ENCODE measurements at regions not wholly inside any gene's neighbourhood (a gene's known extent, or its start where the extent isn't known, plus 50 kb on each side); places are given as distances from the start of the nearest gene placed in this dataset.

DNA sequence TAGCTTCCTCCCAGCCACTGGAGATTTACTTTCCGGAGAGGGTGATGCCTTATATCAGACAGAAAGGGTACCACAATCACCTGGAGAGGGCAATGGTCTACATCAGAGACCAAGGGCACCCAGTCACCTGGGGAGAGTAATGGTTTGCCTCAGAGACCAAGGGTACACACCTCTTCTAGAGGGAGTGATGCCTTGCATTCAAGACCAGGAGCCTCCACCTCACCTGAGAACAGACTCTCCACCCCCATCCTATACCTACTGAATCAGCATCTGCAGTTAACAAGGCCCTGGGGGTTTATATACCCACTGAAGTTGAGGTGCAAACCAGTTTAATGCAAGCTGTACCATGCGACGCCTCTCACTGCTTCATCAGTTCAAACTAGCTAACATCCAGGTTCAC is 270.2 kb upstream of the IGFBP3 start:
- no peak for DNase-seq

DNA sequence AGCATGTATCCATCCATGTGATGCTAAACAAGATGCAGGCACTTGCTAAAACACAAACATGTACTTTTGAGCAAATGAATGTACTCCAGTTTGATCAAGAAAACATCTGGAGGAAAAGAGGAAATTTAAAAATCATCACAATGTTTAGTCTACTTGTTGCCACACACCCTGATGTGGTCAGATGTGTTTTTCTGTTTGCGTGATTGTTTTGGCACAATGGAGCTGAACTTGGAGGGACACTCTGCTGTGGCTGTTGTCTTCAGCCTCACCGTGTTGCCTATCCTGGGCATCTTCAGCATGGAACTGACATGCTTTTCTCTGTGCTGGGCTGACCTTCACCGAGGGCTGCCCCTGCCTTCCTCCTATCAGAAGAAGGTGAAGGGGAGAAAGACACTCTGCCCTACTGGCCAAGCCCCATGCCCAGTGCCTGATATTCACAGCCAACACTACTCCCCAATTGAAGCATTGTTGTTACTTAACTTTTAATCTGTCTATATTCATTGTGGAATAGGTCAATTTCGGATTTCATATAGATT is 268.3 kb upstream of the IGFBP3 start:
- DNase-seq, result no peak

DNA sequence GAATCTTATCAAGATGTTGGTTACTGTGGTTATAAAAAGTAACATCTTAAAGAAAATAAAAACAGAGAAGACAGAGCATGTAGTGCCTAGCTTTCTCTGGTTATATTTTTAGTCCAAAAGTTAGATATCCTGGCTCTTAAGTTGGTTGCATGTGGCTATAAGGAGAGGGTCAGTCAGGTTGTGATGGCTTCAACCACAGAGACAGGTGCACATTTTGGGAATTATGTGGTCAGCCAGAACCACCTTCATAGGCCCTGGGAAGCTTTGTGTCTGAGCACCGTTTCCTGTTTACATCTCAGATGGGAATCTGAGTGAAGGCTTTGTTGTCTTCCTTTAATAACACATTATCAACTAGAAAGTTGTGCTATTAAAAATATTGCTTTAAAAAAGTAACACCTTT is 265.1 kb upstream of the IGFBP3 start:
- DNase-seq, result no peak

DNA sequence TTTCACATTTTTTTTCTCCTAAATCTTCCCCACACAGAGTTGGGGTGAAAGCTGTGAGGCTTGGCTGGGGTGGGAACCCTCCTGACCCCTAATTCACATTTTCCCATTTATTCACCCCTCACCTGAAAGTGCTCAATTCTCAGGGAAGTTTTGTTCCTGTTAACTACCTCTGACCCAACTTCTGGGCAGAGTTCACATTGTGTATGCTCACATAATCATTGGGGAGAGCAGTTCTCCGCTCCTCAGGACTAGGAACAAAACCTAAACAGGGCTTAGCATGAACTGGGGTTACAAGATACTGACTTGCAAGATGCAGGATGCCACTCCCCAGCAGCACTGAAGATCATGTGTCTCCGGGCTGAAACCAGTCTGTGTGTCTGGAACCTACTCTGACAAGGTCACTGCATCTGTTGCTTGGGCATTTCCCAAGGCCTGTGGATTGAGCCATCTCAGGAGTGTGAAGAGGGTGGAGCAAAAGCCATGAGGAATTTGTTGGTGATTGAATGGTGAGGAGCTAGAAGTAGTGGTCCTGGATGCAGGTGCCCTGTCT is 258.1 kb upstream of the IGFBP3 start:
- DNase-seq, result no peak

DNA sequence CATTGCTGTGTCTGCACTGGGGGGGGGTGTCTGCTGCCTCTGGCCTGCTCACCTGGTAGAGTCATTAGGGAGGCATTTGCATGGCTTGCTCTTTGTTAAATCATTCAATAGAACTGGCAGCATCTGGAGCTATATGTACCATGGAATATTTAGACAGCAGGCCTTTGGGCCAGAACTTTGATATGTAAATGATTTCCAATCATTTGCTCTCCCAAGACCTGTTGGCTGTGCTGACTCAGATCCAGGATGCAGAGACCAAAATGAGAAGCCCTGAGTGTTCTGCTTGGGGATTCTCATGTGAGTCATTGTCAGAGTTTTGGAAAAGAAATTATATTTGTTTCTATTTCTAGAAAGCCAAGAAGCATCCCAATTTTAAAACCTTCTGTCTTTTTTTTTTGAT is 257.6 kb upstream of the IGFBP3 start:
- no peak for DNase-seq

DNA sequence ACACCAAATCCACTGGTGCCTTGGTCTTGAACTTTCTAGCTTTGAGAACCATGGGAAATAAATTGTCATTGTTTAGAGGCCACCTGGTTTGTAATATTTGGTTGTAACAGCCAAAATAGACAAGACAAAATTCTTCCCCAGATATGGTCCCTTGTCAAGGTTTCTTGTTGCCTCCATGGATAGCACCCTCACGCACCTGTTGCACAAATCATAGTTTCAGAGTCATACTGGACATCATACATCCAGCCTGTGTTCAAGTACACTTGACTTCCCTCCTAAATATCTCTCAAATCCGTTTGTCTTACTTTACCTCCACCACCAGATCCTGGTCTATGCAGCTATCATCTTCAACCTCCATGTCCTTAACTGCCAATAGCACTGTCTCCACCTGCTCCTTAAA is 256.7 kb upstream of the IGFBP3 start:
- DNase-seq, result no peak

DNA sequence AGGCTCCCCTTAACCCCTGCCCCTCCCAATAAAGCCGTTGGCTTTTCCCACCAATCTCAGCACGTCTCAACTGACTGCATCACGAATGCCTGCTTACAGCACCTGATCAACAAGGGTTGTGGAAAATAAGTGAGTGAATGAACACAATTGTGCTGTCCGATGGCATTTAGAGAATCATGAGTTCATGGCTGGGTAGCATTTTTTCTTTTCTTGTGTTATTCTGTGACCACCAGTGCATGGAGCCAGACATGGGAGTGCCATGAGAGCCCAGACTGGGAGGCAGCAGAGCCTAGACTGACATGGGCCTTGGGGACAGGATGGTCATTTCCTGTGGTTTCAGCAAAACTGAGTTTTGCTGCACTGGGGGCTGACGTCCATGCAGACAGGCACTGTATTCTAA is 254.1 kb upstream of the IGFBP3 start:
- DNase-seq, result no peak

DNA sequence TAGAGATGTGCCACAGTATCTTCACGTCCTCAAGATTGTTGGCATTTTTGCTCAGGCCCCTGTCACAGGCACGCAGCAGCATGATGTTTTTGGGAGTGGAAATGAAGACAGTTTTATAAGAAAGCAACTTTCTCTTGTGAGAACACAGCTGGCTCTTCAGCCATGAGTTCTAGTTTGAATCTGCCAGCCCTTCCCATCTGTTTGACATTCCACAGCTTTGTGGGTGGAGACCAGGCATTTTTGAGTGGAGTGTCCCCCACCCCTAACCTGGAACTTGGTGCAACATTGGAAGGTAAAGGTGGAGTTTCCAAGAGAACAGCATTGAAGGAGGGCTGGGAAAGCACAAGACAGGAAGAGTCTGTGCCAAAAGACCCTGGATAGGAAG is 253.1 kb upstream of the IGFBP3 start:
- DNase-seq, result no peak

DNA sequence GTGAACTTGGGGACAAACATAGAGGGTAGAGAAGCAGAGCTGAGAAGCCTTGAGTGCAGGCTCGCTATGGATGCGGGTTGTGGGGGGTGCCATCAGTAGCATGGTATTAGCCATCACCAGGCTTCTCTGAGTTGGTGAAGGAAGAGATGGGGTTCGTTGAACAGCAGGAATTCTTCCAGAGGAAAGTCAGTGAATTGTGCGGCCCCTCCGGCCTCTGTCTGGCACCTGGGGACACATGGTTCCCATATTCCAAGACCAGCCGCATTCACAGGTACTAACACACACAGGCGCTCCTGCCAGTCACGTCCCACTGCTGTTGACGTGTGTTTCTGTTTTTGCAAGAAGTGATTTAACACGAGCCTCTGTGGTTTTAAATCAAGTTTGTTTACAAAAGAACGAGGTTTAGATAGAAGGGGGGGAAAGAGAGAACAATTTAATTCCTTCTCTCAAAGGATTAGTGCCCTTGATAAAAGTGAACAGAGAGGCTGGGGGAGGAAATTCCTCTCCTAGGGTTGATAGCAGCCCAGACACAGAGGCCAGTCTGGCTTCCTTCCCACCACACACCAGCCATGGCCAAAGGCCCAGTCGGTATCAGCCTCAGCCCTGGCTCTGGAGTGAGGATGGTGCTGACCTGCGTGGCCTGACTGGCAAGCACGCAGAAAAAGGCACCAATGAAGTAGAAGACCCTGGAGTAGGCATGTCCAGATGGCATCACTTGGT is 252.6 kb upstream of the IGFBP3 start:
- DNase-seq, result no peak

DNA sequence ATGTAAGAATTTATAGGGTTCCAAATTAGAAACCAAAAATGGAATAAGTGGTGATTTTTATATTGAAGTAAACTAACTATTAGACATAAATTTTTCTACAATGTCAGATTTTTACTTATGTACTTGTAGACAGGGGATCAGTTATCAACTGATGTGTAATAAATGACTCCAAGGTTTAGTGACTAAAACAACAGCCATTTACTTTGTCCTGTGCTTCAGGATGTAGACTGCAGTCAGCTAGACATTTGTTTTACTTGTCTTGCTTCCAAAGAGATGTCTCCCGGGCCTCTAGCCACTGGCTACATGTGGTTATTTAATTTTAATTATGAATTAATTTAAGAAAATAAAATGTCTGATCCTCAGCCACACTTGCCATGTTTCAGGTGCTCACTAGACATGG is 249.7 kb upstream of the IGFBP3 start:
- no peak for DNase-seq

DNA sequence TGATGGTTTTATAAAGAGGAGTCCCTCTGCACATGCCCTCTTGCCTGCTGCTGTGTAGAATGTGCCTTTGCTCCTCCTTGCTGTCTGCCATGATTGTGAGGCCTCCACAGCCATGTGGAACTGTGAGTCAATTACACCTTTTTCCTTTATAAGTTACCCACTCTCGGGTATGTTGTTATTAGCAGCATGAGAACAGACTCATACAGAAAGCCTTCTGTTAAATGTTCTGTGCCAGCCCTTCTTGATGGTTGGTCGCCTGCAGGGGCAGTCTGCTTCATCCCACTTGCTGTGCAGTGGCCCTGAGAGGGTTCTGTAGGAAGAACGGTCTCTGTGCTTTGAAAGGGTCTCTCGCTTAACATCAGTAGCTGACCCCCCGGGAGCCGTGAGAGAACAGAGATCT is 248.9 kb upstream of the IGFBP3 start:
- no peak for DNase-seq

DNA sequence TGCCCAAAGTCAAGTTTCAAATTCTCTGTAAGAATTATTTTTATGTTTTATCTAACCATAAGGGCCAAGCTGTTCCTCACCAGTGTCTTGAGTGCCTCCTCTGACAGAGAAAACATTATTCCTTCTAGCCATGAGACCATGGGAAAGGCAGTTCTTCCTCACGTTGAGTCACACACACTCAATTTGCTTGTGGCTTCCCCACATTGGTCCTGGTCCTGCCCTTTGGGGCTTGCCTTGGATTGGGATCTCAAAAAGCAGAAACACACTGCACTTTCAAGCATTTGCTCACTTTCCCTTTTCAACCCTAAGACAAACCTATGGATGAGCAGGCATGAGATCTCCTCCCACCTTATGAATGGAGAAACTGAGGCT is 248.3 kb upstream of the IGFBP3 start:
- DNase-seq, result no peak

DNA sequence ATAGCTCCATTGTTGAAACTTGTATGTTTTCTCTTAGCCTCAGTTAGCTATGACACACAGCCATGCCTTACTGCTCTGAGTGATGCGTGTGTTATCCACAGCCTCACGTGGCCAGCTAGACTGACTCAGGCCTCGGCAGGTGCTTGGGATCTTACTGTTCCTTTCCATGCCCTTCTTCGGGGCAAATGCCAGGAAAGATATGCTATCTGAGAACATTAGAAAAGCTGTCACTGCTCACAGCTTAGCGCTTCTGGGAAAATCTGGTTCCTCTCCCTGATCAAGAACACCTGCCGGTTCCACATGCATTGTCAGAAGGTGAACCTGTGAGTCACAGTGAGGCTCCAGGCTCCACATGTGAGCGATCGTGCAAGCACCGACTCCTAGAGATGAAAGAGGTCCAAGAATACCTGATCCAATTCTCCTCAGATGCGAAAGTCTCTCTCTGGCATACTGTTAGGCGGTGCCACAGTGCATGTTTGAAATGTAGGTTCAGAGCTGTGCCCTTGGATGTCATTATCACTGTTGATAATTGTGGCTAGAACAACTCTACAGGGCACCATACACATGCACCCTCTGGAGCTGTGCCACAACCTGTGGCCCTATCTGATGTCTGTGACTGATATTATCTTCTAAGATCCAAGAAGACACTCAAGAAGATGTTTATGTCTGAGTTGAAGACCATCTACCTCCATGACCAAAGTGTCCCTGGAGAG is 247.8 kb upstream of the IGFBP3 start:
- DNase-seq, result no peak

DNA sequence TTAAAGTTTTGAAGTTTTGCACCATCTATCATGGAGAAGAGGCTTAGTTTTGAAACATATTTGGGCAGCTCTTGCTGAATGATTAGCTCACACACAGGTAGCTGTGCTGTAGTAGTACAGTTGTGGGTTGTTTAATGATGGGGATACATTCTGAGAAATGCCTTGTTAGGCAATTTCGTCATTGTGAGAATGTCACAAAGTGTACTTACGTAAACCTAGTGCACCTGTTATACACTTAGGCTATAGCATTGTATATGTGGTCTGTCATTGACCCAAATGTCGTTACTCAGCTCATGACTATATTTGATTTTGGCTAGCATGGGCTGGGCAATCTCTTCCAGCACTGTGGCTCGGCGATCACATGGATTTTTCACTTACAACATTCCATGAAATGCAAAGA is 247.2 kb upstream of the IGFBP3 start:
- no peak for DNase-seq

DNA sequence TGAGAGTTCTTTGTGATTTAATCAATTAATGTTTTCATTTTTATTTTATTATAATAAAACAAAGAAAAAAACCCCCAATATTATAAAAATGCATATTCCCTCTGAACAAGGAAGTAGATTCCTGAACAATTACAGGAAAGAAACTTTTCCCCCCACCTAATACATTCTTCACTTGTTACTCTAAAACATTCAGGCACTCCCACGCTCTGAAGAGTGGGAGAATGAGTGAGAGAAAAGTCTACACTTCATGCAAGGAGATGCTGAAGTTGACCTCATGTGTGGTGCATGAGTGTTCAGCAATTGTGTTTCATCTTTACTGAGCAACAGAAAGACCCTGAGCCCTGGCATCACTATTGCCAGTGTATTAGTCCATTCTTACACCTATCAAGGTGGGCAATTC is 244.2 kb upstream of the IGFBP3 start:
- no peak for DNase-seq

DNA sequence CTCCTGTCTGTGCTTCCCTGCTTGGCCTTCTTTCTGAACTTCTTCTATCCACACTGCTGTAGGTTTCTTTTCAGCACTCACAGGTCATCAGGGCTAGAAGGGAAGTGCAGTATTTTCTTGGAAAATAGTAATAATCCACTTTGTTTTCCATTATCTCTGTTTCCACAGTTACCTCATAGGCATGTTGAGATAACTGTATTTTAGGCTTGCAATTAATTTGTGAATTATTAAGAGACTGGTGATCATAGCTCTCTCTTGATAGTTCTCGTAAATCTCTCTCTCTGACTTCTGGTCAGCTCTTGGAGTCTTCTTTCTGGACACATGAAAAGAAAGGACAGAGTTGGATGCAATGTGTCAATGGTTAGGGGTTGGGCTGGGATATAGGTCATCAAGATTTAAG is 243.6 kb upstream of the IGFBP3 start:
- no peak for DNase-seq

DNA sequence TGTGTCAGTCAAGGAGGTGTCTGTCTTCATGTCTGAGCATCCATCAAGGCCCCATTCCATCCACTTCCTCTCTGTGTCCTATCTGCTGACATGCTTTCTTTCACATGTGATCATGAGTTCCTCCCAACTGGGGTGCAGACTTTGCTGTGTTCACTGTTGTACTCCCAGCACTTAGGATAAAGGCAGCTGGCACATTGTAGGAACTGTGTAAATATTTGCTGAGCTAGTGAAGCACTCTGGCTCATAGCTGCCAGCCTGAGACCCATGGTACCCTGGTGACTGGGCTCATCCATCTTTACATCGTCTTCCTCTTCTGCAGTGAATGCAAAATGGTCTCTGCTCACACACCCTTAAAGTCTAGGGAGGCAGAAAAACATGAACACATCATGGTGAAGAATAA is 242.2 kb upstream of the IGFBP3 start:
- DNase-seq, result no peak

DNA sequence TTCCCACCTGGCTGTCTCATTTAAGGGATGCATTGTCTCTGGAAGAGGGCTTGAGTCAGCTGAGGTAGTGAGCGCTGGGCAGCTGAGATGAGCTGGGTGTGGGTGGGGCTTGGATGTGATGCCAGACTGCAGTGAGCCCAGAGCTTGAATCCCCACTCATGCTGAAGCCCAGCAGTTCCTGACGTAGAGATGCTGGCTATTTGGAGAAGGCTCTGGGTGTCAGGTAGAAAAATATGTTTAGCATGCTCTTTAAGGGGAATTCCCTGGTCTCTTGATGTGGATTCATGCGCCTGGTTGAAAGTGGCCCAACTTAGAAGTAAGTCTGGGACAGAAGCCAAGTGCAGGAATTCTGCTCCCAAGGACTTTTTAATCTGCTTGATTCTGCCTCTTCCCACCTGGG is 241.5 kb upstream of the IGFBP3 start:
- DNase-seq, result no peak

DNA sequence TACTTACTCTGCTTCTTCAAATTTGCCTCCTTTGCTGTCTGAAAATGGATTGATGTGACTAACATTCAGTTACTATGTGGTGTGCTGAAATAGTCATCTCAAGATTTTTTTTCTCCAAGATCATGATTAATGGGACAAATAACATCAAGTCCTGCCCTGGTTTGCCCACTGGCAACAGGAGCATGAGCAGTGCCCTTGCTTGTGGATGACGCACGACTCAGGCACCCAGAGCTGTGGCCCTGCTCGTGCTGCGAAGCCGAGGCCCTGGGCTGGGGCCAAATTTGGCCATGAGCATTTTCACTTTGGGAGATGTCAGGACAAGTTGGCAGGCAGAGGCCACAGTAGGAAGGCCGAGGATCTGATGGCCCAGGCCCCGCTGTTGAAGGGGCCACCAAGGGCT is 239.8 kb upstream of the IGFBP3 start:
- no peak for DNase-seq

DNA sequence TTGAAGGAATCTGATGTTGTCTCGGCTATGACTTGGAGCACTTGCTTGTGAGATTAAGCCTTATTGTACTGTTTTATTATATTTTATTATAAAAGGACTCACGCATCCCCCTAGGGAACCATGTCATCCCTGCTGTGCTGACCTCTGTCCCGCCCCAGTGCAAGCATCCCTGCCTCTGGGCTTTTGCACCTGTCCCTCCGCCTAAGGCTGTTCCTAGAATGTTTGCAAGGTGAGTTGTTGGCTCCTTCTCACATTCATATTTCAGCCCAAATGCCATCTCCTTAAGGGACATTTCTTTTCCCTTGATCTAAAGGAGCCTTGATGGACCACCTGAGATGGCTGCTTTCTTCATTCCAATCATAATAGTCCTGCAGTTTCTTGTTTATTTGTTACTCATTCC is 236.9 kb upstream of the IGFBP3 start:
- DNase-seq, result no peak

DNA sequence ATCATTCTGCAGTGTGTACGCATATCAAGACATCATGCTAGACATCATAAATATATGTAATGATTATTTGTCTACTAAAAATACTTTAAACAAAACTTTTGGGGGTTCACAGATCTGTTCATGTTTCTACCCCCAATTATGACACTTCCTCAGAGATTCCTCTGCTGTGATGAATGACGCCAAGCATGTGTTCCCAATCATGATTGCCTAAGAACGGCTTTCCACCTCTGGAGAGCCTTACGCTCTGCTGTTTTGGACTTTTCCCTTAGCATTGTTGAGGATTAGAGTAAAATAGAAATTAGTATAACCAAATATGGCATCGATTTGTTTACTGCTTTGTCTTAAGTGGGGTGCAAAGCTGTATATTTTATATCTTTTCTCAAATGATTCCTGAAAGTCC is 236.3 kb upstream of the IGFBP3 start:
- no peak for DNase-seq

DNA sequence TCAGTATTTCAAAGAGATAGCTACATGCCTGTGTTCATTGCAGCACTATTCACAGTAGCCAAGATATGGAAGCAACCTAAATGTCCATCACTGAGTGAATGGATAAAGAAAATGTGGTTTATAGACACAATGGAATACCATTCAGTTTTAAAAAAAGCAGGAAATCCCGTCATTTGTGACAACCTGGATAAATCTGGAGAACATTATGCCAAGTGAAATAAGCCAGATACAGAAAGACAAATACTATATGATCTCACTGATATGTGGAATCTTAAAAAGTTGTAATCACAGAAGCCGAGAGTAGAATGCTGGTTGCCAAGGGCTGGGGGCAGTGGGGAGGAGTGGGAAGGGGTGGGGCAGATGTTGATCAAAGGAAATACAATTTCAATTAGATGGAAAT is 235.8 kb upstream of the IGFBP3 start:
- DNase-seq, result no peak

DNA sequence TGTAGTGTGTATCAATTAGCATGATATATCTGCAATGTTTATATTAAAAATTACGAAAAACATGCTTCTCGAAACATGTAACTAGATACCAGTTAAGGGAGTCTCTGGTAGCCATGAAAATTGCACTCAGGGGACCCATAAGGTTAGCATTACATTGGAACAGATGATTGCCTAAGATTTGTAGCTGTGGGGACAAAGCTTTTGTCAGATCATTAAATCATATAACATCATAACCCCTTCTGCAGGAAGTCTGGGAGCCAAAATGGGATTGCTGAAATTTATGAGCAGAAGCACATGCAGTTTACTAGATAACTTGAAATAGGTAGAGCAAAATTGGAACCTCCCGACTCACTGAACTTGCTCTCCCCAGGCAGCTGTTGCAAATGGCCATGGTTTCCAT is 235.0 kb upstream of the IGFBP3 start:
- no peak for DNase-seq

DNA sequence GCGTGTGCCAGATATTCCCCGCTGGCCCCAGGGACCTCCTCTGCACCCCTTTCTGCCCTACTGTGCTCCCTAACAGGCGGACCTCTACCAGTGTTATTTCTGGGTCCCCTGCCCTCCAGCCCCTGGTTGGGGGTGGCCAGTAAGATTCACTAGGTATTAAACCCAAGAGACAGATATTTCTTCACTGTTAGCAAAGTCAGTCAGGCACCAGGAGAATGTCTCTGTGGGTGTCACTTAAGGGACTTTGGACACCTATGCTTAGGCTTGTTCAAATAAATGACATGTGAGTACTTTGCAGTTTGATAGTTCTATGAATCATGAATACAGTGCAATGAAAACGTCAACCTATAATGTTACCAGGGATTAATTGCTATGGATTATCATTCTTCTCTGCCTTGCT is 234.3 kb upstream of the IGFBP3 start:
- DNase-seq, result no peak

All from suppressor macrophage (primary cell).